Dermis microvascular lymphatic vessel endothelial cell (primary cell): ENCODE measurements at regions not wholly inside any gene's neighbourhood (a gene's known extent, or its start where the extent isn't known, plus 50 kb on each side); places are given as distances from the start of the nearest gene placed in this dataset.
"Not testable (repeated sequence)": the region's sequence is repeated elsewhere in the genome, so short reads cannot be mapped to it uniquely, and the experiment has no call there.

Experiments
- DNase-seq, 2 donors: peaks; one replicate each; pipeline versions ENCODE4 v3.0.0 to v3.0.0-alpha.2; 2010; ENCODE audit warnings: low read depth in 2 of 2

- DNase-seq, result no peak
These were observed 606.5 kb upstream of the GYPC start for GRCh38 chr2:126049461-126049860.

- no peak for DNase-seq
These were observed 604.8 kb upstream of the GYPC start for GRCh38 chr2:126050991-126051736.

- not testable (repeated sequence) for DNase-seq
These were observed 604.2 kb upstream of the GYPC start for GRCh38 chr2:126051737-126052240.

- no peak for DNase-seq
These were observed 596.6 kb upstream of the GYPC start for GRCh38 chr2:126059379-126059778.

- no peak for DNase-seq
These were observed 570.8 kb upstream of the GYPC start for GRCh38 chr2:126085011-126085795.

- DNase-seq, result no peak
These were observed 555.0 kb upstream of the GYPC start for GRCh38 chr2:126100962-126101361.

GRCh38 chr2:126106006-126106405 lies 550.0 kb upstream of the GYPC start:
- no peak for DNase-seq

- DNase-seq, result no peak
These were observed 548.1 kb upstream of the GYPC start for GRCh38 chr2:126107883-126108282.

- DNase-seq, result no peak
These were observed 540.0 kb upstream of the GYPC start for GRCh38 chr2:126115975-126116374.

GRCh38 chr2:126117886-126118285 lies 538.1 kb upstream of the GYPC start:
- DNase-seq, result no peak

GRCh38 chr2:126145752-126146151 lies 510.2 kb upstream of the GYPC start:
- no peak for DNase-seq

- no peak for DNase-seq
These were observed 501.6 kb upstream of the GYPC start for GRCh38 chr2:126154256-126154785.

- DNase-seq, result not testable (repeated sequence)
These were observed 495.0 kb upstream of the GYPC start for GRCh38 chr2:126160950-126161349.

- no peak for DNase-seq
These were observed 483.2 kb upstream of the GYPC start for GRCh38 chr2:126172631-126173184.

- no peak for DNase-seq
These were observed 480.7 kb upstream of the GYPC start for GRCh38 chr2:126175222-126175621.

- no peak for DNase-seq
These were observed 478.5 kb upstream of the GYPC start for GRCh38 chr2:126177479-126177878.

- DNase-seq, result no peak
These were observed 468.3 kb upstream of the GYPC start for GRCh38 chr2:126187668-126188067.

GRCh38 chr2:126189527-126189926 lies 466.4 kb upstream of the GYPC start:
- DNase-seq, result no peak

- no peak for DNase-seq
These were observed 455.4 kb upstream of the GYPC start for GRCh38 chr2:126200538-126200937.

GRCh38 chr2:126208266-126208665 lies 447.7 kb upstream of the GYPC start:
- DNase-seq, result no peak

GRCh38 chr2:126212735-126213134 lies 443.2 kb upstream of the GYPC start:
- no peak for DNase-seq

GRCh38 chr2:126219081-126219480 lies 436.9 kb upstream of the GYPC start:
- DNase-seq, result no peak
